ENCODE measurements at regions not wholly inside any gene's neighbourhood (a gene's known extent, or its start where the extent isn't known, plus 50 kb on each side); places are given as distances from the start of the nearest gene placed in this dataset.

DNA sequence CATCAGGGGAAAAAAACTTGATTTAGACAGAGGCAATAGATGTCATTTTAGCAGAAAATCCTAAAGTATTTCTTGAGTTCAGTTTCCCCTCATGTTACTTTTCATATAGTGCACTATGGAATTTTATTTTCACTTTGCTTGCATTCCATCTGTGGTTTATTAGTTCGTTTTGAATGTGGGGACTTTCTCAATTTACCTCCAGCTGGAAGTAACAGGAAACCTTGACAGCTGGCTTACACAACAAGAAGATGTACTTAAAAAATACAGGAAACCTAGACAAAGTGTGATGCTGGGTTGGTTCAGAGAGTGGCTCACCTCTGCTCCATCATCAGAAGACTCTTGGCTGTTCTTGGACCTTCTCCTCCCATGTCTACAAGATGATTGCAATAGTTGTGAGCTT lies 567.0 kb downstream of the CETN3 start:
- Histone ChIP-seq H3K36me3 (no peaks in the 10 kb centered on the region), H3K27me3 (no peaks in the 10 kb centered on the region), H3K27ac (no peak overlapping the region), H3K4me1 (no peaks in the 10 kb centered on the region), H3K9me3 (no peaks in the 10 kb centered on the region), H3K4me3 (no peak overlapping the region)
- TF ChIP-seq, protein P1, sequence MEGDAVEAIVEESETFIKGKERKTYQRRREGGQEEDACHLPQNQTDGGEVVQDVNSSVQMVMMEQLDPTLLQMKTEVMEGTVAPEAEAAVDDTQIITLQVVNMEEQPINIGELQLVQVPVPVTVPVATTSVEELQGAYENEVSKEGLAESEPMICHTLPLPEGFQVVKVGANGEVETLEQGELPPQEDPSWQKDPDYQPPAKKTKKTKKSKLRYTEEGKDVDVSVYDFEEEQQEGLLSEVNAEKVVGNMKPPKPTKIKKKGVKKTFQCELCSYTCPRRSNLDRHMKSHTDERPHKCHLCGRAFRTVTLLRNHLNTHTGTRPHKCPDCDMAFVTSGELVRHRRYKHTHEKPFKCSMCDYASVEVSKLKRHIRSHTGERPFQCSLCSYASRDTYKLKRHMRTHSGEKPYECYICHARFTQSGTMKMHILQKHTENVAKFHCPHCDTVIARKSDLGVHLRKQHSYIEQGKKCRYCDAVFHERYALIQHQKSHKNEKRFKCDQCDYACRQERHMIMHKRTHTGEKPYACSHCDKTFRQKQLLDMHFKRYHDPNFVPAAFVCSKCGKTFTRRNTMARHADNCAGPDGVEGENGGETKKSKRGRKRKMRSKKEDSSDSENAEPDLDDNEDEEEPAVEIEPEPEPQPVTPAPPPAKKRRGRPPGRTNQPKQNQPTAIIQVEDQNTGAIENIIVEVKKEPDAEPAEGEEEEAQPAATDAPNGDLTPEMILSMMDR (IDR thresholded peaks at IDR 0.05) = no peak
- no peak for TF ChIP-seq POLR2A (IDR thresholded peaks at IDR 0.05)
- intact Hi-C loops (cut with DNase I) = no loop called here
- DNase-seq = no peak
- 14 to 17% methylated on average over 1 of the region's 1 CpG for WGBS, 2 donors

DNA sequence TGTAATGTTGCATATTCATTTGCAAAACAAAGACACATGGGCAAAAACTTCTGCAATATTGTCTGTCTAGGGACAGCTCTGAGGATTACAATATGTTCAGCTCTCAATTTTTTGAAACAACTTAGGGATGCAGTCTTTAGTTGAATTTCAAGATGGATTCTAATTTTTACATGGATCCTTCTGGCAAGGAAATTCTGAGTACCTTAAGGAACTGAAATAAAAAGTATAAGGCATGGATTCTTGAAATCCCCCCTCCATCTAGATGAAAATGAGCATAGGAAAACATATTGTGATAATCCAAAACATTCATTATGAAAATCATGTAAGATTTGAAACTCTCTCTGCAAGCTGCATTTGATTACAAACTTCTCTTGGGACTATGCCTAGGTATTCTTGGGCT lies 568.6 kb downstream of the CETN3 start:
- no peak for DNase-seq
- Histone ChIP-seq H3K4me3 (no peak overlapping the region), H3K36me3 (no peaks in the 10 kb centered on the region), H3K4me1 (no peaks in the 10 kb centered on the region), H3K9me3 (no peaks in the 10 kb centered on the region), H3K27me3 (no peaks in the 10 kb centered on the region), H3K27ac (no peak overlapping the region)
- TF ChIP-seq POLR2A (IDR thresholded peaks at IDR 0.05) = no peak
- TF ChIP-seq, protein P1 (IDR thresholded peaks at IDR 0.05) = no peak
- intact Hi-C loops (cut with DNase I) = no loop called here

- H3K27ac ChIP-seq = no peak overlapping the region
- H3K27me3 ChIP-seq = no peaks in the 10 kb centered on the region
- TF ChIP-seq POLR2A (IDR thresholded peaks at IDR 0.05) = no peak
- TF ChIP-seq, protein P1 (IDR thresholded peaks at IDR 0.05) = no peak
- no peaks in the 10 kb centered on the region for H3K36me3 ChIP-seq
- H3K4me3 ChIP-seq = no peak overlapping the region
- H3K9me3 ChIP-seq = no peaks in the 10 kb centered on the region
- WGBS, 2 donors = 43 to 50% methylated on average over 2 of the region's 2 CpGs
- no peak for DNase-seq
- no peaks in the 10 kb centered on the region for H3K4me1 ChIP-seq
- intact Hi-C loops (cut with DNase I) = no loop called here
Measured at GRCh38 chr5:89830691-89831090, 578.9 kb downstream of the CETN3 start.

DNA sequence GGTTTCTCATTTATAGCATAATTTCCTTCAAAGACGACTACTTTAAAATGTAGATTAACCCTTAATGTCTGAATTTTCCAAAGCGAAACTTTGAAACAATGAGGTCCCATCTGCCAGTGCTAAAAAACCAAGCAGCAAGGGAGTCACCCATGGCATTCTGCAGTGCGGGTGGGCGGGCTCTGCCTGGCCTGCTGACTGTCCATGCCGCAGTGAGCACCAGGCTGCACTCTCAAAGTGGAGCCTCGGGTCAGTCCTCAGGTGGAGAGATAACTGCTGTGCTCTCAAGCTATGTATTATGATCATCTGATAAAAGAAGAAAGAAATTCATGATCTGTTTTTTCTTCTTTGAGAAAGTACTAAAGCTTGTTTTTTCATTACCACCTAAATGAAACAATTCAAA lies 581.6 kb downstream of the CETN3 start:
- intact Hi-C loops (cut with DNase I) = no loop called here
- no peaks in the 10 kb centered on the region for H3K9me3 ChIP-seq
- no peak for DNase-seq
- H3K27ac ChIP-seq = no peak overlapping the region
- no peaks in the 10 kb centered on the region for H3K36me3 ChIP-seq
- H3K4me3 ChIP-seq = no peak overlapping the region
- WGBS, 2 donors = 75 to 89% methylated on average over 6 of the region's 6 CpGs
- H3K4me1 ChIP-seq = no peaks in the 10 kb centered on the region
- no peaks in the 10 kb centered on the region for H3K27me3 ChIP-seq
- no peak for TF ChIP-seq POLR2A (IDR thresholded peaks at IDR 0.05)
- TF ChIP-seq, protein P1 (IDR thresholded peaks at IDR 0.05) = no peak

- Histone ChIP-seq H3K27ac (no peak overlapping the region), H3K36me3 (no peaks in the 10 kb centered on the region), H3K4me3 (no peak overlapping the region), H3K9me3 (no peaks in the 10 kb centered on the region), H3K27me3 (no peaks in the 10 kb centered on the region), H3K4me1 (no peaks in the 10 kb centered on the region)
- WGBS, 2 donors = 75% methylated on average over 14 of the region's 14 CpGs
- no peak for TF ChIP-seq POLR2A (IDR thresholded peaks at IDR 0.05)
- TF ChIP-seq, protein P1 (IDR thresholded peaks at IDR 0.05) = no peak
- intact Hi-C loops (cut with DNase I) = no loop called here
- no peak for DNase-seq
Measured at GRCh38 chr5:89827359-89827758, 582.2 kb downstream of the CETN3 start.
